Endothelial cell of umbilical vein (primary cell): ENCODE measurements at regions not wholly inside any gene's neighbourhood (a gene's known extent, or its start where the extent isn't known, plus 50 kb on each side); places are given as distances from the start of the nearest gene placed in this dataset.

Experiments
- BruUV-seq: library from RNA; stranded (reverse); fragments of 400-500 nt; replicated peaks from 2 replicates; lab custom pipeline; 2021; lab: Mats Ljungman, UMichigan
- CTCF ChIA-PET: fragments of 300-600, 350-600 bp; sonication (Branson Sonifier 250); formaldehyde crosslinking; loops from one replicate; lab custom pipeline; 2021; ENCODE audit warnings: antibody characterized with exemption, inconsistent platforms; lab: Charles Lee
- POLR2A ChIA-PET: fragments of 300-600, 350-600 bp; sonication (Branson Sonifier 250); formaldehyde crosslinking; loops from one replicate; lab custom pipeline; 2021; ENCODE audit warnings: antibody characterized with exemption, inconsistent platforms; lab: Charles Lee
- DNase-seq: peaks from one replicate; pipeline ENCODE4 v3.0.0-alpha.2; 2011; ENCODE audit warnings: low read depth, low spot score
- FAIRE-seq: peaks from 2 replicates; lab custom pipeline; 2011; peaks lifted over from hg19 to GRCh38; lab: Jason Lieb, UNC
- H2AFZ ChIP-seq: 2 replicates; pipeline ENCODE4 v1.6.0; 2012; ENCODE audit warnings: low read depth, low read length, control low read depth, inconsistent platforms
- H3K27ac ChIP-seq: 2 replicates; pipeline ENCODE4 v1.5.1; 2011; ENCODE audit warnings: low read depth, mild to moderate bottlenecking, control low read depth, low read length, moderate library complexity; ENCODE audit not compliant: insufficient read depth
- H3K27me3 ChIP-seq, 2 experiments: 2 replicates each; pipeline versions ENCODE4 v1.6.0 to v1.6.1; 2011; ENCODE audit warnings: low read length in 2 of 2, mixed read lengths in 1 of 2; ENCODE audit not compliant: control insufficient read depth in 2 of 2, insufficient read depth in 2 of 2
- H3K36me3 ChIP-seq, 2 experiments: 2 replicates in 1 of 2; 3 replicates in 1 of 2; pipeline ENCODE4 v1.5.1; 2011; ENCODE audit warnings: low read length in 2 of 2, mild to moderate bottlenecking in 1 of 2, moderate library complexity in 1 of 2; ENCODE audit not compliant: control insufficient read depth in 2 of 2, insufficient read depth in 2 of 2; ENCODE audit errors: extremely low read depth in 1 of 2
- H3K4me1 ChIP-seq: 3 replicates; pipeline ENCODE4 v1.5.1; 2011; ENCODE audit warnings: mild to moderate bottlenecking, low read length; ENCODE audit not compliant: control insufficient read depth, insufficient read depth; ENCODE audit errors: extremely low read depth
- H3K4me2 ChIP-seq: 2 replicates; pipeline ENCODE4 v1.6.1; 2011; ENCODE audit warnings: low read length, control low read depth, mixed read lengths; ENCODE audit not compliant: insufficient read depth
- H3K4me3 ChIP-seq, 3 experiments: fragments of 200-600 bp in 1 of 3; sonication (generic), shearing (Covaris generic) in 1 of 3; replicated peaks in 1 of 3; 2 replicates each; pipeline ENCODE4 v1.5.1; 2011 to 2016; ENCODE audit warnings: control low read depth in 3 of 3, low read length in 3 of 3, mild to moderate bottlenecking in 2 of 3, inconsistent platforms in 1 of 3, low read depth in 1 of 3, moderate library complexity in 1 of 3; ENCODE audit not compliant: insufficient read depth in 1 of 3
- H3K79me2 ChIP-seq: 2 replicates; pipeline ENCODE4 v1.6.0; 2012; ENCODE audit warnings: low read length, inconsistent platforms; ENCODE audit not compliant: control insufficient read depth, insufficient read depth
- H3K9ac ChIP-seq: replicated peaks from 2 replicates; pipeline ENCODE3; 2011; ENCODE audit warnings: low read length, control low read depth; ENCODE audit not compliant: insufficient read depth; ENCODE audit errors: extremely low read depth
- H3K9me1 ChIP-seq: replicated peaks from 3 replicates; pipeline ENCODE4 v1.6.0; 2011; ENCODE audit warnings: mild to moderate bottlenecking, low read length; ENCODE audit not compliant: control insufficient read depth, insufficient read depth; ENCODE audit errors: extremely low read depth
- H3K9me3 ChIP-seq: replicated peaks from 2 replicates; pipeline ENCODE4 v1.5.1; 2012; ENCODE audit warnings: low read length, inconsistent platforms; ENCODE audit not compliant: control insufficient read depth, insufficient read depth
- H4K20me1 ChIP-seq: replicated peaks from 2 replicates; pipeline ENCODE3; 2011; ENCODE audit warnings: mild to moderate bottlenecking, low read length; ENCODE audit not compliant: control insufficient read depth, insufficient read depth; ENCODE audit errors: extremely low read depth
- CTCF ChIP-seq, 2 donors: IDR thresholded peaks; 1 replicate in 1 of 2; 2 replicates in 1 of 2; pipeline ENCODE4 v1.5.1; 2011; ENCODE audit warnings: low read length in 2 of 2, mild to moderate bottlenecking in 2 of 2, moderate library complexity in 2 of 2, control low read depth in 1 of 2, inconsistent platforms in 1 of 2, low read depth in 1 of 2; ENCODE audit not compliant: insufficient read depth in 1 of 2; ENCODE audit errors: extremely low read depth in 1 of 2
- EZH2 ChIP-seq: IDR thresholded peaks from 2 replicates; pipeline ENCODE4 v1.6.1; 2012; ENCODE audit warnings: borderline replicate concordance, low read depth, mild to moderate bottlenecking, moderate library complexity, low read length, inconsistent platforms; ENCODE audit not compliant: severe bottlenecking
- FOS ChIP-seq: IDR thresholded peaks from 2 replicates; pipeline ENCODE4 v1.6.1; 2011; ENCODE audit warnings: mild to moderate bottlenecking, low read length, moderate library complexity, borderline replicate concordance; ENCODE audit not compliant: insufficient read depth
- GATA2 ChIP-seq: IDR thresholded peaks from 2 replicates; pipeline ENCODE4 v1.7.0; 2011; ENCODE audit warnings: low read depth, mild to moderate bottlenecking, moderate library complexity, mixed read lengths, low read length; ENCODE audit not compliant: insufficient read length, insufficient read depth
- MAX ChIP-seq: IDR thresholded peaks from 2 replicates; pipeline ENCODE4 v1.6.1; 2011; ENCODE audit not compliant: insufficient read depth, insufficient read length
- MYC ChIP-seq: IDR thresholded peaks from one replicate; pipeline ENCODE4 v1.6.1; 2011; ENCODE audit warnings: mild to moderate bottlenecking, low read depth, low read length
- POLR2A ChIP-seq: IDR thresholded peaks from 2 replicates; pipeline ENCODE4 v1.6.1; 2012; ENCODE audit warnings: low read depth, mild to moderate bottlenecking, control low read depth, low read length
- POLR2AphosphoS5 ChIP-seq: IDR thresholded peaks from 2 replicates; pipeline ENCODE4 v1.6.1; 2012; ENCODE audit warnings: low read depth, mild to moderate bottlenecking, control low read depth, low read length, moderate library complexity; ENCODE audit not compliant: insufficient read depth
- dilution Hi-C: fragments of 300-500 bp; cut with MboI; formaldehyde crosslinking; loops from one replicate; pipeline ENCODE4 v1.15.0; 2019; ENCODE audit warnings: low sequenced_read_pairs; ENCODE audit not compliant: extremely low pct_ligation_motif_present
- intact Hi-C: fragments of 100-400 bp; cut with micrococcal nuclease; formaldehyde crosslinking; loops from one replicate; pipeline ENCODE4 v1.10.0; 2022

- dilution Hi-C loops (no loop called here), intact Hi-C loops (no loop called here)
- H3K79me2 ChIP-seq: no peaks in the 10 kb centered on the region
- H3K9ac ChIP-seq: no peak overlapping the region
- H3K27me3 ChIP-seq: no peaks in the 10 kb centered on the region
- no peak overlapping the region for H3K4me3 ChIP-seq
- FAIRE-seq: no peak
- TF ChIP-seq FOS (no peak), EZH2 (no peak), POLR2A (no peak), CTCF (IDR thresholded peaks at IDR 0.05; ENCODE audit: extremely low read depth in 1 of 2, insufficient read depth in 1 of 2, low read depth in 1 of 2, low read length in 2 of 2) (no peak), POLR2AphosphoS5 (no peak), GATA2 (no peak), MYC (no peak), MAX (no peak)
- no peaks in the 10 kb centered on the region for H3K36me3 ChIP-seq
- no peaks in the 10 kb centered on the region for H3K4me1 ChIP-seq
- H4K20me1 ChIP-seq: no peaks in the 10 kb centered on the region
- ChIA-PET POLR2A (no interaction called here), CTCF (no interaction called here)
- no TSS peak for BruUV-seq
- H2AFZ ChIP-seq: no peak overlapping the region
- H3K9me3 ChIP-seq: peaks cover 5% of the 10 kb centered on the region
- H3K4me2 ChIP-seq: no peak overlapping the region
- no peak overlapping the region for H3K27ac ChIP-seq
- H3K9me1 ChIP-seq: no peaks in the 10 kb centered on the region
- DNase-seq: no peak
These were observed 566.5 kb upstream of the FRG1 start for GRCh38 chr4:189374176-189374575.
